GM19328 (cell line): ENCODE measurements at regions not wholly inside any gene's neighbourhood (a gene's known extent, or its start where the extent isn't known, plus 50 kb on each side); places are given as distances from the start of the nearest gene placed in this dataset.

Experiments
- ATAC-seq: cut with Tn5 transposase; IDR thresholded peaks from one replicate; pipeline ENCODE4 v1.9.1; 2021; ENCODE audit warnings: mild to moderate bottlenecking, moderate library complexity; ENCODE audit not compliant: unreplicated experiment

- no peak for ATAC-seq
Observed at GRCh38 chr18:75926811-75927210, 499.3 kb upstream of the SMIM21 start.

GRCh38 chr18:75923169-75923568 is 495.7 kb upstream of the SMIM21 start:
- ATAC-seq = no peak

- no peak for ATAC-seq
Observed at GRCh38 chr18:75916624-75916982, 489.1 kb upstream of the SMIM21 start.

GRCh38 chr18:75915941-75916623 is 488.6 kb upstream of the SMIM21 start:
- no peak for ATAC-seq

GRCh38 chr18:75912829-75913228 is 485.3 kb upstream of the SMIM21 start:
- ATAC-seq = no peak

DNA sequence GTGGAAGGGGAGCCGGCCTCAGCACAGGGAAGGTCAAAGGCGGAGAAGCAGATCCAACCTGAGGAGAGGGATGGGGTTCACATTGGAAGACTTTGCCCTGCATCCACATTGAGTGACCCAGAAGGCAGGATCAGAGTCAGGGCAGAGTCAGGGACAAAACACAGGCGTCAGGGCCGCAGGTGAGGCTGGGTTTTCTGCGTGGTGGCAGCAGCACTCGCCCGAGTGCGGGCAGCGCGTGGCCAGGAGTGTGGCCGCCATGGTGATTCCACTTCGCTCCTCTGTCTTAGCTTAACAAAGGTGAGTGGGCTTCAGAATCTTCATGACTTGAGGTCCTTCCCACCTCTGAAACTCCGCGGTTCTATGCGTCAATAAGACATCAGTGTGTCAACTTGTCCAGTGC is 476.9 kb upstream of the SMIM21 start:
- ATAC-seq = no peak

DNA sequence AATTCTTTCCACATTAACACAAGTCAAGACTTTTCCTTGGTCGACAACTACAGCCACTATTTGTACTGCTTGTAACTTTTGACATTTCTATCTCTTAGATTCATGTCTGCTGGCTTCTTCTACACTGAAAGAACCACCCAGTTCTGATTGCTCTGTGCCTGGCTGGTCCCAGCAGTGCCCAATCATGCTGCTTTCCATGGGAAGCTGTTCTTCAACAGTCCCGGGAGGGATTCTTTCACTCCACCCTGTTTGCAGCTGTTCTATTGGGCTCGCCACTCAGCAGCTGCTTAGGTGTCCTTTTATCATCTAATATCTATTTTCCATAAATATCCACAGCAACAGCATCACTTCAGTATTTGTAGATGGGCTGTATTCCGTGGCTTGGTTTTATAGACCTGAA is 471.1 kb upstream of the SMIM21 start:
- no peak for ATAC-seq

DNA sequence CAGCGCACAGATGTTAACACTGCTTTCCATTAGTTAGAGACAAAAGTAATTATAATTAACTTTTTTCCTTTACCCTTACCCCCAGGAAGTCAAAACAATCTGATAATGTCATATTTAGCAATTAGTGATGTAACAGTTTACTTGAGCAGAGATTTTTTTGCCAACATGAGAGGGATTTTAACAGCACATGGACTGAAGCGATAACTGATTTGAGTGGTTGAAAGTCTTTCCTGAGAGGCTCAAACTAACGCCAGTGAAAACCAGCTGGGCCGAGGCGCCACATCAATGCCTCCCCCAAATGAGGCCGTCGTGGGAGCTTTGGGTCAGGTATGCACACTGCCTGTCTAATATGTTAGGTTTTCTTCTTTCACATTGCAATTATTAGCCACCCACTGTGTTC is 469.9 kb upstream of the SMIM21 start:
- ATAC-seq = no peak

GRCh38 chr18:75896865-75897264 is 469.4 kb upstream of the SMIM21 start:
- no peak for ATAC-seq

- ATAC-seq = no peak
Observed at GRCh38 chr18:75895135-75895534, 467.6 kb upstream of the SMIM21 start.

DNA sequence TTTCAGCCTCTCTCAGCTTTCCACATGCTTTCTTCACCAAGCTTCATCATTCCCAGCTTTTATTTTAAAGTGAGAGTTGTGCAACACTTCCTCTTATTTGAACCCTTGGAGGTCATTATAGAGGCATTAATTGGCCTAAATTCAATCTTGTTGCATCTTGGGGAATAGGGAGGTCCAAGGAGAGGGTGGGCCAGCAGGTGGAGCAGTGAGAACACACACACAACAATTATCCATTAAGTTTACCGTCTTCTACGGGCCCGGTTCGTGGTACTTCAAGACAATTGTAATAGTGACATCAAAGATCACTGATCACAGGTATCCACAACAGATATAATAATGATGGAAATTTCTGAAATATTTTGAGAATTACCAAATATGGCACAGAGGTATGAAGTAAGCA is 457.2 kb upstream of the SMIM21 start:
- ATAC-seq = no peak

- ATAC-seq = no peak
Observed at GRCh38 chr18:75880925-75881504, 453.5 kb upstream of the SMIM21 start.

DNA sequence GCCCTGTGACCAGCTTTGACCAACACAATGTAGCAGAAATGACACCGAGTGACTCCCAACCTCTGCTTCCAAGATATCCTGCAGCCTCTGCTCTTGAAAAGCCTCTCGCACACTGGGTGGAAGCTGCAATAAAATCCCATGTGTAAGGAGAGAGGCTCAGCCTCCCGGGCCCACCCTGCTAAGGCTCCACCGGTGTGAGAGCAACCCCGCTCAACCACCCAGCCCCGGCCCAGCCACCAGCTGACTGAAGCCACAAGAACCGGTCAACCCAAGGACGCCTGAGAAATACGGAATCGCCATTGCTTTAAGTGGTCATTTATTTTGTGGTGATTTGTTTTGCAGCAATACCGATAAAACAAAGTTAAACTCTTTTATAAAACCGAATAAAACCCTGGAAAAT is 452.8 kb upstream of the SMIM21 start:
- no peak for ATAC-seq

GRCh38 chr18:75879196-75879595 is 451.7 kb upstream of the SMIM21 start:
- ATAC-seq = no peak

DNA sequence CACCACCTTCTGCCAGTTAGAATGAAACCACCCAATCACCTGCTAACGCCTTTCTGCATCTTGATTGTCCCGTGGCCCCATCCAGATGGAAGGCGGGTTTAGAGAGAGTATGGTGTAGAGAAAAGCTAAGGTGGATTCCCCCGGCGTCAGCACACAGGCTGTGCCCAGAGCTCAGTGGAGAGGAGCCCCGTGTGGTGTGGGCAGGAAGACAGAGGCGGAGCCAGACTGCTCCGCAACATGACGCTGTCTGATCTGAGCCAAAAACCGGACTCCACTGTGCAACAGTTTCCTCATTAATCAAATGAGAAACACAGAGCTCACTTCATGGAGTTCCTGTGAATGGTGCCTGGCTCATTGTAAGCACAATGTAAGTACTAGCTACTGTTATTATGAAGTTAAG is 448.1 kb upstream of the SMIM21 start:
- ATAC-seq = no peak

- ATAC-seq = no peak
Observed at GRCh38 chr18:75874401-75875089, 447.0 kb upstream of the SMIM21 start.

DNA sequence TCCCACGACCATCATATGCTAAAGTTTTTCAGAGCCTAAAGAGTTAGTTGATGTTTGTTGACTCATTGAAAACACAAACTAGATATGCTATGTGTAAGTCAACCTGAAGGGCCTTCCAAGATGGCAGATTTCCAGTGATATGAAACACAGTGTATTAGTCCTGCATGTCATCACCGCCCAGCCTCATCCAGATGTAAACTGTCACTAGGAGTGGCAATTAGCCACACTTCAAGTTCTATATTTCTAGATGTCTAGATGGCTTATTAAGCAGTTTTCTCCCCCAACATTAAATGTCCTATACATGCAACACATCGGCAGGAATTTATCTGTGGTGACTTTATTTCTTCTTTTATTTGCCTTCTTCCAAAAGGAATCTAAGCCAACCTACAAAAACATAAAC is 444.1 kb upstream of the SMIM21 start:
- ATAC-seq = no peak

- ATAC-seq = no peak
Observed at GRCh38 chr18:75869162-75869561, 441.7 kb upstream of the SMIM21 start.

- ATAC-seq = no peak
Observed at GRCh38 chr18:75868031-75868430, 440.5 kb upstream of the SMIM21 start.

- no peak for ATAC-seq
Observed at GRCh38 chr18:75865639-75866038, 438.1 kb upstream of the SMIM21 start.

DNA sequence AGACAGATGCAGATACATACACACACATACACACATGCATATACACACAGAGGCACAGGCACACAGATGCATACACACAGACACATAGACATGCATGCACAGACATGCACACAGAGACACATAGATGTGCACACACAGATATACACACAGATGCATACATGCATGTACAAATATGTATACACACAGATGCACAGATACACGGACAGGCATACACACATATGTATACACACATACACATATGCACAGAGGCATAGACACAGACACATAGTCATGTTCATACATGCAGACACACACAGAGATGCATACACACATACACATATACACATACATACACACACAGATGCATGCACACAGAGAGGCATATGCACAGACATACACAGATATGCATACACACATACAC is 437.3 kb upstream of the SMIM21 start:
- ATAC-seq = no peak

- ATAC-seq = no peak
Observed at GRCh38 chr18:75863696-75864095, 436.2 kb upstream of the SMIM21 start.

DNA sequence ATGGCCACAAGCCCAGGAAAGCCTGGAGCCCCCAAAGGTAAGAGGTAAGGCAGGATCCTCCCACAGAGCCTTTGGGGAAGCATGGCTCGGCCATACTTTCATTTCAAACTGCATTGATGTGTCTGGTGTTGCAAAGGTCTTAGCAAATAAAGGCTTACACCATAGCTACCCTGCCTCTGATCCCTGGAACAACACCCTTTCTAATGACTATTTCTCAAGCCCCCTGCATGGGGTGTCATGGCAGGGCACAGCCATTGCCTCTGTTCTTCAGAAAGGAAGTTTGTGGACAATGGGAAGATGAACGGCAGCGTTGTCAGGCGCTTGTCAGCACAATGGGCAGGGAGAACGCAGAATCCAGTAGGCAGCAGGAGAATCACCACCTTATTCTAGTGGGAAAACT is 435.0 kb upstream of the SMIM21 start:
- ATAC-seq = no peak
